HG03520 (cell line): ENCODE measurements at regions not wholly inside any gene's neighbourhood (a gene's known extent, or its start where the extent isn't known, plus 50 kb on each side); places are given as distances from the start of the nearest gene placed in this dataset.
"Not testable (repeated sequence)": the region's sequence is repeated elsewhere in the genome, so short reads cannot be mapped to it uniquely, and the experiment has no call there.

Experiments used
- ATAC-seq: cut with Tn5 transposase; IDR thresholded peaks from one replicate; pipeline ENCODE4 v1.9.1; 2021; ENCODE audit warnings: mild to moderate bottlenecking, moderate library complexity; ENCODE audit not compliant: unreplicated experiment

DNA sequence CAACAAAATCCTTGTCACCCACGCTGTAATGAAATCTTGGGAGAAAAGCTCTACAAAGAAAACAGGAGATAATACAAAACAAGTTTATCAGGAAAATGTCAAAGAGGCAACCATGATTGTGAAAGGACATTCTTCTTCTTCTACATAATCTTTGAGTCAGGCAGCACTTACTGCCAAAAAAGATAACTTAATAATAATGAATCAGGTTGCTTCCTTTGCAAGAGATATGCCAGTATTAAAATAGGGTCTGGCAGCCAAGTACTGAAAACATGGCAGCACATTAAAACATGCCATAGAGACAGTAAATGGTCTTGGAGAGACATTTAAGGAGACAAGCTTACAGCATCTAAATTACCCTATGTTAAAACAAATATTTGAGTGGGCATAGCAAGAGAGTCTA lies 1573.4 kb downstream of the EFNA5 start:
- ATAC-seq, result no peak

DNA sequence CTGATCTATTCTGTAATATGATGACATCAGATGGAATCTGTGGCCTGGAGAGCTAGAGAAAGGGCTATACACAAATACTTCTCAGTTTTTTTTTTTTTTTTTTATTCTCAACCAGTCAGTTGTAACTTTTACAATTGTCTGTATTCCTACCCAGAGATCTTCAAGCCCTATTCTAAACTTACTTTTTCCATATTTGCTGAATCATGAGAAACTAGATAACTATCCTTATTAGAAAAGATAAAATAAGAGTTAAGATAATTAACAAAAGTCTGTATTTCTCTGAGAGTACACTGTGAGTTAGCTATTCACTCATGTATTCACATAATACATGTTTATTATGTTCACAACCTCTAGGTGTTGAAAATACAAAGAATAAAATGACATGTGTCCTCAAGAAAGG lies 1575.9 kb downstream of the EFNA5 start:
- ATAC-seq, result no peak

DNA sequence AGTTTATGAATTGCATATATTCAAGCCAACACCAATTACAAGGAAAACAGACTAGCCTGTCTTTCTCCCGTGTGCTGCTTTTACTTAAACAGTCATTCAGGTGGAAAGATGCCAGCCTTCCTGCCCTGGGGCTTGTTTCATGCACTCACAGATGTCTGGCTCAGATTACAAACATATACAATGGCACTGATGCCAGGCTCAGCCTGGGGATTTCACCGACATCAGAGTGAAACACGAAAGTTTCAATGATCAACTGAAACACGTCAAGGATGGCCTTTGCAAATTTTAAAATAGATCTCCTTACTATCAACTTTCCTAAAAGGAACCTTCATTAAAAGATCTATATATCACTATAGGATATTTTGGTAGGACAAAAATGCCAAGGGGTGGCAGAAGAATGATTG lies 1576.5 kb downstream of the EFNA5 start:
- ATAC-seq, result no peak

DNA sequence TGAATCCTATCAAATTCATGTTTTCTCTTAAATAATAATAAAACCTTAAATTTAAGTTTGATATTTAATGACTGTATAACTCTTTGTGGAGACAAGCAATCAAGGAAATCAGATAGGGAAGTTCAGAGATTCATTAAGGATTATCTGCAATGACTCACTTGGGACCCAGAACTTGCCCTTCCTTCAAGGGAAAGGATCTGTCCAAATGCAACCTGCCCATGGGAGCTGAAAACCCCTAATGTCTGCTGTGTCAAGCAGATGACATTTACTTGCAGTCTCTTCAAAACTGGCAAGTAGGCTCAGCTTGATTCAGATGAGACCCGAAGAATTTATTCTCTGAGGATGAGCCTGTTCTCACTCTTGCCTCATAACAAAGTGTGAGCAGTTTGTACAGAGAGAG lies 1577.6 kb downstream of the EFNA5 start:
- no peak for ATAC-seq

DNA sequence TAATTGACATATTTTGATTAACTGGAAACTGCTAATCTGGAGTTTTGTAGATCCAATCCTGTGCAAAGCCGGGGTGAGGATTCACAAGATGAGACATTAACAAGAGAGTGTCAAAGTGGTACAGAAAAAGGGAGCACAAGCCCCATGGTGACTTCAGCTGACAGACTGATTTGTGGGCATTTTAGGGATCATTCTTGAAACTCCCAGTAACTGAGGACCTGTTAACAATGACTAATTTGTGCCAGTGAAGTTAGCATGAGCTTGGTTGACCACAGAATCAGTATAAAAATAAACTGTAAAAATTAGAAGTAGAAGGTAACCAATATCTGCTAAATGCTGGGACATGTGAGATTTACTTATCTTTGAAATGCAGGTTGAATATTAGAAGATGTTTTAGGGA lies 1578.3 kb downstream of the EFNA5 start:
- ATAC-seq, result no peak

DNA sequence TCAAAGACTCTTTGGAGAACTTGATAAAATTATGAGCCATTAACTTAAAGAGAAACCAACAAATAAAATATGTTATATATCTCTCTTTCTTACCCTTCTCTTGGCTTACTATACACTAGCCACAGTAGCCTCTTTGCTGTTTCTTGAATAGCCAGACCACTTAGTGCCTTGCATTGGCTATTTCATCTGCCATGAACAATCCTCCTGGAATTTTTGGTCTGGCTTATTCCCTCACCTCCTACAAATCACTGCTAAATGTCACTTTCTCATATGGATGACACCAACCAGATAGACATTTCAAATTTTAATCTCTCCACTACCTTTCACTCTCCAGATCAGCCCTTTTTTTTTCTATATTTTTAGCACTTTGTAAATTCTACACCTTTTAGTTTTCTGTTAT lies 1581.7 kb downstream of the EFNA5 start:
- no peak for ATAC-seq

DNA sequence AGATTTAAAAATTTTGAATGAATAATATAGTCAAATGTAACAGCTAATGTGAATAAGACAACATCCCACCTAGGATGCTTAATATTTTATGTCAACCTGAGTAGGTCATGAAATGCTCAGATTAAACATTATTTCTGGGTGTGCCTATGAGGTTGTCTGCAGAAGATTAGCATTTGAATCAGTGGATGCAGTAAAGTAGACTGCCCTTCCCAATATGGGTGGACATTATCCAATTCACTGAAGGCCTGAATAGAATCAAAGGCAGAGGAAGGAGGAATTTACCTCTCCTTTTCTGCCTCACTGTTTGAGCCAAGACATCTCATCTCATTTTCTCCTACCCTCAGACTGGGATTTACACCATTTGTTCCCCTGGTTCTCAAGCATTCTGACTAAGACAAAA lies 1582.3 kb downstream of the EFNA5 start:
- ATAC-seq, result no peak

DNA sequence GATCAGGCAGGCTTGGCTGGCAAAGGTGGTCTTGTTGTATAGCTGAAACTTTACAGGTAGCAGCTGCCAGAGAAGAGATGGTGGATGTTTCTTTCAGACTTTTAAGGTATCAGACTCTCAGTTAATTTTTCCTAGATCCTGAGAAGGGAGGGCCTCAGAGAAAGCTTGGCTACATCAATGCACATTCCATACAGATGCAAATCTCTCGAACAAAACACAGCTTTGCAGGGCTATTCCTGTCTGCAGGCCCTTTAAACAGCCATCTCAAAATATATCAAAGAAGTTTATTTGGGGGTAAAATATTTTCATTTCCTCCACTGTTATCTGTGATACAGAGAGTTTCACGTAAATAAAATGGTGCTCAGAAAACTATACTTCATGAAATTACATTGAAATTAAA lies 1584.4 kb downstream of the EFNA5 start:
- ATAC-seq, result no peak

DNA sequence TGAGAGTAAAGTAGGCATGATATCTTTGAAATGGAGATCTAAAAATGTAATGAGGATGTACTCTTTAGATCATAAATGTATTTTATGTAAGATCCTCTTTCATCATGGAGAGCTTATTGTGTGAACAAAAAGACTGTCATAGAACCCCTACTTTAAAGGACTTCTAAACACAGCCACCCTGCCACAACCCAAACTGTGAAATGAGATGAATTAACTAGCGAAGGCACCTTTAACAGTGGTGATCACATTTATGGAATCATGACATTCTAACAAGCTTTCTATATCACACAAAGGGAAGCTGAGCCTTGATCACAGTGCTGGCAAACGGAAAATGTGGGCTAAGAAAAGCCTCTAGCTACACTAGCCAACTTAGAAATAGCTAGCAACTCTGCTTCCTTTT lies 1585.2 kb downstream of the EFNA5 start:
- ATAC-seq, result no peak

DNA sequence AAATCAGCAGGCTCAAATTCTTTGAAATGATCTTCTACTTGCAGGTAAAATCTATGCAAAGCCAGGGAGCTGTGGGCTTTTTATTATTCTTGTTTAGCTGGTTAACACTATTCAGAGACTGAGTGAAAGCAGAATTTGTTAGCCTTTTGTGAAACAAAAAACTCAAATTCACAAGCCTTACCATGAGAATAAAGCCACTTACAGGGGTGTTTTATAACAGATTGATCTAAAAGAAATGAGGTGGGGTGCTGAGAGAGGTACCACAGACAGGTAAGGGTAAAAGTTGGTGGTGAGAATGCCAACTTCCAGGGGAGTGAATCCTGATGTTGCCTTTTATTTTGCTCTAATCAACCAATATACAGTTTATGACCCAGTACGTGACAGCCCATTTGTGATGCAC lies 1585.6 kb downstream of the EFNA5 start:
- no peak for ATAC-seq

DNA sequence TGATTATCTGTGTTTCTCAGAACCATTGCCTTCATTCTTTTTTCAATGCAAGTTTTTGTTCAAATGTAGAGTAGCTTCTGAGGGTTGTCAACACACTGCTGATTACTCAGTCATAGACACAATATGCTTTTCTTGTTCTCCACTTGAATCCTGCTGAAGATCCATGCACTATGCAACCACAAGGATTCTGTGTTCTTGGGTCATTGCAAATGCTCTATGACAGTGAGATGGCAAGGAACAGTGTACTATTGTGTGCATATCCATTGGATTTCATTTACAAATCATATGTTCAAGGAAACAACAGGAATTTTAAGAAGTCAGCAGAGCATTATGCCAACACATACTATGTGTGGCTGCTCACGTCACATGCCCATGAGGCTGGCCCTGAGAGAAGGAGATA lies 1590.2 kb downstream of the EFNA5 start:
- no peak for ATAC-seq

DNA sequence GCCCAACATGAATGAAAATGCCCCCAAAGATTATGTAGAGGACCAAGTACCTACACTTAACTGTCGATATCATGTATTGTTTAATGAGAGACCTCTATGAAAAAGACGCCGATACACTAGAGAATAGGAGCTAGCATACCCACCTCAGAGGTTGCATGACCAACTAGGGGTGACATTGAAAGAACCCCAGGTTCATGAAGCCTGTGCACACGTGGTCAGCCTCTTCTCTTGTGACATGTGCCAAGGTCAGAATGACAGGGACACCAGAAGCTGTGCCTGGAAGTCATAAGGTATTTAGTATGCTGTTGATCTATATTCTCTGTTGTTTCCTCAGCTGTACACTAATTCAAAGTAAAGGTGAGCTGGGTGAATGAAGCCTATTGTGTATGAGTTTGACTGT lies 1594.1 kb downstream of the EFNA5 start:
- ATAC-seq, result no peak

DNA sequence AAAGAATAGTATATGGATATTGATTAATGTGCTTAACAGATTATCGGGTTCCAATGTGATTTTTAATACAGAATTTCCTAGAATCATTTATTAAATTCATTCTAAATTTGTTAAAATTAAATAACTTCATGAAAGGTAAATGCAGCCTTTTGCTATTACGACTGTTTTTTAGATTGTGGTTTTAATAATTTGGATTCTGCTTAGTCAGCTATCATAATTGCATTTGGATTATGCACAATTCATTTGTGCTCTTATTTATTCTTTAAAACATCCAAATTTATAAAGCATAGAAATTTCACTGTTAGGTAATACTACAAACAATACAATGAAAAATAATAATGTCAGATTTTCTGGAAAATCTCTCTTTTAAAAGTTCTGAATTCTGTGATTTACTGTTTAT lies 1598.5 kb downstream of the EFNA5 start:
- no peak for ATAC-seq

DNA sequence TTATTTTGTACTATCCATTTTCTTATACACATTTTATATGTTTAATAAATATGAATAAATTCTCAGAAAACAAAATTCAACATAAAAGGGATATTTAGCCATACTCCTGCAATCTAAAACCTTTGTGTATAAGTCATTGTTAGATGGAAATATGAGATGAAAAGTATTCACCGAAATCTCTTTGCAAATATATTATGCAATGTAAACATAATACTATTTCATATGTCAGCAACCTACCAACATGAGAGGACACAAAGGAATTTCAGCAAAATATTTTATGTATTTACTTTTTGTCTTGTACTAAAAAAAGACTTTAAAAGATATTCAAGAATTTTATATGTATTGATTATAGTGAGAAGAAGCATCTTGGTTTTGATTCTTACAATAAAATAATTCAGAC lies 1623.4 kb downstream of the EFNA5 start:
- ATAC-seq, result no peak

DNA sequence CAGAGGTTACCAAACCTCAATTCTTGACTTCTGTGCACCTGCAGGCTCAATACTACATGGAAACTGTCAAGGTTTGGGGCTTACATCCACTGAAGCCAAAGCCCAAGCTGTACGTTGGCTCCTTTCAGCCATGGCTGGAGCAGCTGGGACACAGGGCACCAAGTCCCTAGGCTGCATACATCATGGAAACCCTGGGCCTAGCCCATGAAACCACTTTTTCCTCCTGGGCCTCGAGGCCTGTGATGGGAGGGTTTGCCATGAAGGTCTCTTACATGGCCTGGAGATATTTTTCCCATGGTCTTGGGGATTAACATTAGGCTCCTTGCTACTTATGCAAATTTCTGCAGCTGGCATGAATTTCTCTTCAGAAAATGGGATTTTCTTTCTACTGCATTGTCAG lies 1638.7 kb downstream of the EFNA5 start:
- not testable (repeated sequence) for ATAC-seq

DNA sequence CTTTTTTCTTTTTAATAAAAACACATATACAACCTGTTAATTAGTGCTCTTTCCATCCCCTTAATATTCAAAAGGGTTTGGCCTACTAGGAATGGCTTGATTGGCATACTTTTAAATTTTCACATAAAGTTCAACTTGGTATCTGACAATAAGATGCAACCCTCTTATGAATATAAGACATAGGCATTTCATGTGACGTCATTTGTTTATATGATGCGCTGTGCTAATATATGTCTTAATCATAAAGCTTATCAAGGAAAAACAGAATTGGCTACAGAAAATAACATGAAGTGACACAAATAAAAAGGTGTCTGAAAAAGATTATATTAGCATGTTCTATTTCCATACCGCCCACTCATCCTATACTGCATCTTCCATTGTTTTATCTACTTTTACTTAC lies 1642.4 kb downstream of the EFNA5 start:
- ATAC-seq, result no peak

DNA sequence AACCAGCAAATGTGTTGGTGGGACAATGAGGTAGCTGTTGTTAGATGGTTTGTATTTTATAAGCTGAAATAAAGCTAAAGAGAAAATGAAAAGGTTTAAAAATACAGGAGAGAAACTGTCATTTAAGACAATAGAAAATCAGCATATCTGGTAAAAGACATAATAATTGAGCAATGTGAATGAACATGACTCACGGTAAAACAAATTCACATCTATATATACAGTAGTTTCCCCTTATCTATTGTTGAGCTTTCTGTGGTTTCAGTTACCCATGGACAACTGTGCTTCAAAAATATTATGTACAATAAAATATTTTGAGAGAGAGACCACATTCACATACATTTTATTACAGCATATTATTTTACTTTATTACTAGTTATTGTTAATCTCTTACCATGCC lies 1649.8 kb downstream of the EFNA5 start:
- no peak for ATAC-seq

DNA sequence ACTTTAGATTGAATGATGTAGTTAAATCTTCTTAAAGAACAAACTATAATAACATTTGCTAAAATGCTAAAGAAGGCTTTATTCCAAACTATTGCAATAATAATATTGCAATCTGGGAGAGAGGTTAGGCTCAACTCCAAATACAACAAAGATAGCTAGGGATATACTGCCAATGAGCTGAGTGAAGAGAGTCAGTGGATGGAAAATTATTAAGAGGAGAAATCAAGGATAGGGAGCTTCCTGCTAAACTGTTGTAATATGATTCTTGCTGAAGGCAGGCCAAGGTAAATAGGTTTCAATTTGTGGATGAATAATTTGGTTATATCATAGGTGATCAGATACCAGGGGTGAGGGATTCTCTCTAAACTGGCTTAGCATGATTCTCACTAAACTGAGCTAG lies 1651.5 kb downstream of the EFNA5 start:
- ATAC-seq, result no peak

DNA sequence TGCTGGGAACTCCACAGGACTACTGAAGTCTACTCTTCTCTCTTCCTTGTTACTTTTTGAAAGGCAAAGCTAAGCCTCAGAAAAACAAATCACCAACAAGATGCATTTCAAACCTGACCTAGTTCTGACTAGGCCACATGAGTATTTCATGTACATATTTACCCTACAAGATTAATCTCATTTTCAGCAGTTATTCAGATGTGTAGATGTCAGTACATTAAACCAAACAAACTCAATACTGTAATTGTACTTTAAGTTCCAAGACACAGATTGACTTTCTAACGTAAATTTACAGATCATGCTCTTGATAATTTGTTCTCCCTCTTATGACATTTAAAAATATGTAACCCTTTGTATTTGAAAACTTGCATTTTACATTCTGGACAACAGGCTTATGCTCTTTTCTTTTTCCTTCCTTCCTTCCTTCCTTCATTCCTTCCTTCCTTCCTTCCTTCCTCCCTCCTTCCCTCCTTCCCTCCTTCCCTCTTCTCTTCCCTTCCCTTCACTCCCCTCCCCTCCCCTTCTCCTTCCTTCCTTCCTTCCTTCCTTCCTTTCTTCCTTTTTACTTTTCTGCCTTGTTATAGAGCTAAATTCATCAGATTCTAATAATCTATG lies 1653.4 kb downstream of the EFNA5 start:
- no peak for ATAC-seq

DNA sequence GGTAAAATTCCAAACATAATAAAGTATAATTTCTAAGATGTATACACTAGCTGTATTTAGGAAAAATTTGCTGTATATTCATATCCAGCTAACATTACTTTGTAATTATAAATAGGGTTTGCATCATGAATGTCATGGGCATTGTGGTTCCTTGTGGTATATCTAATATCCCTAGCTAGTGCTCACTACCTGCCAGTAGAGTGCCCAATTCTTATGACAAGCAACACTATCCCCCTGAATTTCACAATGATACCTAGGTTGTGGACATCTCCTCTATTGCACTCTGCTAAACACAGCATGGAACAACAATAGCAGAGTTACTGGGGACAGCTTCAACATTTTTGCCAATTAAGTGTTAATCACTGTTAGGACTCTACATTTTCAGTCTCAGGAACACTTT lies 1656.5 kb downstream of the EFNA5 start:
- ATAC-seq, result no peak

DNA sequence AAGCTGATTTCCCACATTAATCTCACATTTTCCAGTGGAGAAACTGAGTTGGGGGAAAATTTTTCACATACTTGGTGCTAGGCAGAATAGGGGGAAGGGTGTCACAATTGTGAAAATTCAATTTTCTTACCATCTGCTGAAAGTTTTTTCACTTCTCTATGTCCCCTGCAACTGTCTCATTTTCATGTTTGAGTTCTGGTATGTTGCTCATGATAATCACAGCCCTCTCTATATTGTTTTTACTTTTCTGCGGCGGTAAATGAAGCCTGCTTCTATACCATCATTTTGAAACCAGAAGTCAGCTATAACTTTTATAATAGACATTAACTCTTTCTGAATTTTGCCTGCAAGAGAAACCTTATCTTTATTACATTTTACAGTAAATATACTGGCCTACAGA lies 1664.5 kb downstream of the EFNA5 start:
- ATAC-seq, result no peak

DNA sequence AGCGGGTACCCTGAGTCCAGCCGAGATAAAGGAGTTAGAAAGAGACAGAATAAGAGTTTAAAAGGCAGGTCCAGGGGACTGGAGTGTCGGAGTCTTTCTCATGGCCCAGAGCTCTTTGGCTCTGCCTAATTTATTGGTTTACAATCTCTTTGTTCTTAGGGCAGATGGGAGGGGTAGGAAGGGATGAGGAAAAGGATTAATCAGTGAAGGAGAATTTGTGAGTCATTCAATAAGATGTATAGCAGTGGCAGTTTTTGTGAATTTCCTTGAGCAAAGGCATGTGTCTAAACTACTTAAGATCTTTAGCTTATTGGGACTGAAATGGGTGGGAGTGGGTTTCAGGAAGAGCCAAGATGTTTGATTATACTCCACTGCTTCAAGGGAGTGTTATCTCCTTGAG lies 1671.7 kb downstream of the EFNA5 start:
- ATAC-seq, result not testable (repeated sequence)

DNA sequence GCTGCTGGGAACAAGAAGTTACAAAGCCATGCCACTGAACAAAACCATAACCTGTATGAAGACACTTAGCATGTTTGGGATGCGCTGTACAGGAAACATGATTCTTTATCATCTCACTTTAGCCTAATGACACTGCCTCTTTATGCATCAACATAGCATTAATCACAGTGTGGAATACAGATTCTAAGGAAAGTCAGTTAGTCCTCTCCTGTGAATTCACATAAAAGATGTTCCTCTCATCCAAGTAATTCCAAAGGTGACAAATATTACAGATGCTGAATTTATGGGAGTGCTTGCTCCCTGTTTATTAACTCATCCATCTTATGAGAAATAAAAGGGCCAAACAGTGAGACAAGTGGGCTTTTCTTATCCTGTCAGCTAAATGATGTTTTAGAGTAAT lies 1677.7 kb downstream of the EFNA5 start:
- no peak for ATAC-seq

DNA sequence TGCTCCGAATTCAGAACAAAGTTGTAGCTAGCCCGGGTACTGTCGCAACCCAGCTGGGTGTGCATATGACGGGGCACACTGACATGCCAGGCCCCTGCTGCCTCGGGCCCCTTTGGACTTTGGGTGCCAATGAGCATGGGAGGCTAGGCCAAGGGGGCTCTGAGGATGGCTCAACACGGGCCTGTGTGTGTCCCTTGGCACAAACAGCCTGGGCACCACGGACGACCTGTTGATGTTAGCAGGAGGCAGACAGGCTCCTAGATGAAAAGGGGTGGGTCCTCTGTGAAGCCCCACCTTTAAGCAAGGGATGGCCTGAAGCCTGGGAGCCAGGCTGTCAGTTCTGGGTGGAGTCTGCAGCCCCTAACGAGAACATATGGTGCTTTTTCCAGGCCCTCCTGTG lies 1688.2 kb downstream of the EFNA5 start:
- ATAC-seq, result no peak
